A549 (cell line): ENCODE measurements at regions not wholly inside any gene's neighbourhood (a gene's known extent, or its start where the extent isn't known, plus 50 kb on each side); places are given as distances from the start of the nearest gene placed in this dataset.
"Not testable (repeated sequence)": the region's sequence is repeated elsewhere in the genome, so short reads cannot be mapped to it uniquely, and the experiment has no call there.

ENCODE experiments used
- ATAC-seq, 2 experiments: fragments of 200-7000 bp in 1 of 2; fragments of >200 bp in 1 of 2; cut with Nextera tagmentation in 1 of 2; cut with Tn5 transposase in 1 of 2; 3 replicates each; pipeline versions ENCODE4 v1.8.0 to v1.9.1; 2018 to 2020; ENCODE audit warnings: mild to moderate bottlenecking in 1 of 2, moderate library complexity in 1 of 2
- CTCF ChIA-PET: fragments of 300-600 bp; sonication (Branson Sonifier 250); formaldehyde crosslinking; extraction: SDS; loops from one replicate; lab custom pipeline; 2021; ENCODE audit warnings: antibody characterized with exemption, inconsistent platforms; lab: Yijun Ruan, JAX
- POLR2A ChIA-PET: fragments of 350-600 bp; formaldehyde crosslinking; extraction: SDS; loops from one replicate; lab custom pipeline; 2021; ENCODE audit warnings: antibody characterized with exemption, inconsistent platforms; lab: Yijun Ruan, JAX
- DNase-seq, 2 experiments: peaks; one replicate each; pipeline versions ENCODE4 v3.0.0 to v3.0.0-alpha.2; 2011 to 2016; ENCODE audit warnings: low read depth in 1 of 2, low spot score in 1 of 2
- FAIRE-seq: peaks from 2 replicates; lab custom pipeline; 2011; peaks lifted over from hg19 to GRCh38; lab: Jason Lieb, UNC
- H3K27ac ChIP-seq, 2 experiments: fragments of >200 bp; sonication (Bioruptor Twin); formaldehyde crosslinking; 3 replicates each; pipeline ENCODE4 v1.5.1; 2016 to 2017
- H3K4me1 ChIP-seq: fragments of >200 bp; sonication (Bioruptor Twin); formaldehyde crosslinking; 3 replicates; pipeline ENCODE4 v1.6.1; 2016
- H3K4me2 ChIP-seq: fragments of >200 bp; sonication (Bioruptor Twin); formaldehyde crosslinking; 3 replicates; pipeline ENCODE4 v1.6.1; 2016
- H3K4me3 ChIP-seq: fragments of >200 bp; sonication (Bioruptor Twin); formaldehyde crosslinking; 3 replicates; pipeline ENCODE4 v1.5.1; 2016
- H3K9me3 ChIP-seq: fragments of >200 bp; sonication (Bioruptor Twin); formaldehyde crosslinking; 3 replicates; pipeline ENCODE4 v1.6.1; 2016
- CBX8 ChIP-seq: fragments of 200-600 bp; sonication (generic); IDR thresholded peaks from 2 replicates; pipeline ENCODE4 v1.6.1; 2016
- CEBPB ChIP-seq, 2 experiments: fragments of >200 bp in 1 of 2; sonication (Bioruptor Twin) in 1 of 2; formaldehyde crosslinking in 1 of 2; IDR thresholded peaks; 2 replicates each; pipeline ENCODE4 v1.6.1; 2012 to 2016
- CHD4 ChIP-seq: fragments of 200-600 bp; sonication (generic); IDR thresholded peaks from 2 replicates; pipeline ENCODE4 v1.6.1; 2016; ENCODE audit warnings: antibody characterized with exemption, mild to moderate bottlenecking, borderline replicate concordance
- ESRRA ChIP-seq: fragments of 150-350 bp; IDR thresholded peaks from 2 replicates; pipeline ENCODE4 v1.6.1; 2014; ENCODE audit warnings: mild to moderate bottlenecking, low read length, borderline replicate concordance
- FOSB ChIP-seq: fragments of 250-450 bp; sonication (Bioruptor Pico); IDR thresholded peaks from 2 replicates; pipeline ENCODE4 v1.5.0; 2020; ENCODE audit warnings: mild to moderate bottlenecking, moderate library complexity
- FOXS1 ChIP-seq: fragments of 250-450 bp; sonication (Bioruptor Pico); IDR thresholded peaks from 2 replicates; pipeline ENCODE4 v1.5.0; 2020; ENCODE audit warnings: mild to moderate bottlenecking, moderate library complexity
- GATA3 ChIP-seq: IDR thresholded peaks from 2 replicates; pipeline ENCODE4 v1.6.1; 2012; ENCODE audit warnings: borderline replicate concordance
- MAFK ChIP-seq: fragments of 450-650 bp; IDR thresholded peaks from 2 replicates; pipeline ENCODE4 v1.6.1; 2014; ENCODE audit not compliant: partially characterized antibody
- MAZ ChIP-seq: fragments of 150-350 bp; IDR thresholded peaks from 2 replicates; pipeline ENCODE4 v1.6.1; 2014; ENCODE audit warnings: antibody characterized with exemption, low read depth, low read length, borderline replicate concordance
- NPAS2 ChIP-seq: fragments of 250-450 bp; sonication (Bioruptor Pico); IDR thresholded peaks from 2 replicates; pipeline ENCODE4 v1.8.0; 2022; ENCODE audit warnings: mild to moderate bottlenecking, moderate library complexity, borderline replicate concordance
- RAD21 ChIP-seq, 2 experiments: fragments of >200 bp in 1 of 2; sonication (Bioruptor Twin) in 1 of 2; formaldehyde crosslinking in 1 of 2; IDR thresholded peaks in 1 of 2; conservative IDR thresholded peaks in 1 of 2; 2 replicates in 1 of 2; 3 replicates in 1 of 2; pipeline ENCODE4 v1.6.1; 2012 to 2018; ENCODE audit warnings: inconsistent platforms in 1 of 2
- RCOR1 ChIP-seq: fragments of 150-350 bp; IDR thresholded peaks from 2 replicates; pipeline ENCODE4 v1.6.1; 2014; ENCODE audit warnings: antibody characterized with exemption, low read length, low read depth
- RNF2 ChIP-seq: fragments of 200-600 bp; sonication (generic); IDR thresholded peaks from 2 replicates; pipeline ENCODE4 v1.6.1; 2016; ENCODE audit warnings: low read depth, mild to moderate bottlenecking, antibody characterized with exemption, moderate library complexity, borderline replicate concordance
- SMC3 ChIP-seq: fragments of >200 bp; sonication (Bioruptor Twin); formaldehyde crosslinking; IDR thresholded peaks from 3 replicates; pipeline ENCODE4 v1.6.1; 2018; ENCODE audit warnings: inconsistent platforms
- SREBF2 ChIP-seq: fragments of 450-650 bp; IDR thresholded peaks from 2 replicates; pipeline ENCODE4 v1.6.1; 2014; ENCODE audit warnings: mild to moderate bottlenecking, moderate library complexity
- ZC3H11A ChIP-seq: fragments of 450-650 bp; IDR thresholded peaks from 2 replicates; pipeline ENCODE4 v1.6.1; 2014; ENCODE audit warnings: antibody characterized with exemption, mild to moderate bottlenecking
- ZFP36 ChIP-seq: fragments of 450-650 bp; IDR thresholded peaks from 2 replicates; pipeline ENCODE4 v1.6.1; 2014; ENCODE audit warnings: borderline replicate concordance; ENCODE audit not compliant: partially characterized antibody
- ZNF302 ChIP-seq: fragments of 250-450 bp; sonication (Bioruptor Pico); IDR thresholded peaks from 2 replicates; pipeline ENCODE4 v1.9.0; 2021; ENCODE audit warnings: inconsistent platforms, mild to moderate bottlenecking, moderate library complexity
- ZSCAN20 ChIP-seq: fragments of 250-450 bp; sonication (Bioruptor Pico); IDR thresholded peaks from 2 replicates; pipeline ENCODE4 v1.8.0; 2022; ENCODE audit warnings: mild to moderate bottlenecking, moderate library complexity
- WGBS: methylation state at CpG from one replicate; pipeline ENCODE4 v1.1.6; 2017; ENCODE audit errors: missing lambda C conversion rate; 5-methylcytosine and 5-hydroxymethylcytosine counted together
- TF ChIP-seq, protein P1 (sequence below): fragments of >200 bp; sonication (Bioruptor Twin); formaldehyde crosslinking; IDR thresholded peaks from 3 replicates; pipeline ENCODE4 v1.5.1; 2016
- TF ChIP-seq, protein P2 (sequence below): fragments of 250-450 bp; sonication (Bioruptor Pico); IDR thresholded peaks from 2 replicates; pipeline ENCODE4 v1.5.0; 2020; ENCODE audit warnings: low read depth, mild to moderate bottlenecking, moderate library complexity

DNA sequence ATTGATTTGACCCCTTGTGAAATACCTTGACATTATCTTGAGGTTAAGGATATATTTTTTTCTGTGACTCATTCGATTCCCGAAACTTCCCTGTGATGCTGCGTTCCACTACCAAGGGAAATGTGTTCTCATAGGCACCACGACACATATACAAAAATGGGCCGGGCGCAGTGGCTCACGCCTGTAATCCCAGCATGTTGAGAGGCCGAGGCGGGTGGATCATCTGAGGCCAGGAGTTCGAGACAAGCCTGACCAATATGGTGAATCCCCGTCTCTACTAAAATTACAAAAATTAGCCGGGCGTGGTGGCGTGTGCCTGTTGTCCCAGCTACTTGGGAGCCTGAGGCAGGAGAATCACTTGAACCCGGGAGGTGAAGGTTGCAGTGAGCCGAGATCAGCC, 188.3 kb upstream of the FAM47A start:
- CTCF ChIA-PET, H3K9me3 ChIP-seq, ATAC-seq, FAIRE-seq, H3K4me2 ChIP-seq, H3K27ac ChIP-seq, H3K4me1 ChIP-seq, DNase-seq, POLR2A ChIA-PET, H3K4me3 ChIP-seq: not testable (repeated sequence)
- 21% methylated on average over 15 of the region's 16 CpGs for WGBS

DNA sequence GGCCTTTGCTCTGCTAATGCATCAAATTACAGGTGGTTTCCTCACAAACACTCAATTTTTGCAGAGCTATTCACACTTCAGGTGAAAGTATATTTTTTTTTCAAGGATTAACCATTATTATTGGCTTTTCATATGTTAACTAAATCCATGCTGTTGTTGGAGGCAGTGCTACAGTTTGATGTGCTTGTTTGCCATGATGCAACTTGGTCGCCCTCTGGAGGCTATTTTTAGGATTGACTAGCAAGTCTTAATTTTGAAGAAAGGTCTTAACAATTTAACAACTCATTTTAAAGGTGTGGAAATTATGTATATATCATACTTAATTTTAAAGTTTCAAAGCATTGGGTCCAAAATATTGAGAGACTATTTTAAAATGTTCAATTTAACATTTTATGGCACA, 168.8 kb upstream of the FAM47A start:
- Histone ChIP-seq H3K4me3 (no peak overlapping the region), H3K27ac (no peak overlapping the region), H3K4me1 (no peaks in the 10 kb centered on the region), H3K9me3 (no peaks in the 10 kb centered on the region), H3K4me2 (no peak overlapping the region)
- POLR2A ChIA-PET: no interaction called here
- WGBS: 0% methylated on average over 1 of the region's 1 CpG
- TF ChIP-seq GATA3 (no peak), RCOR1 (no peak), SMC3 (peak; percentile 28; the same call in 2 of the 3 replicates), RNF2 (no peak), CEBPB (IDR thresholded peaks at IDR 0.05) (no peak), MAFK (no peak), RAD21 (conservative IDR thresholded peaks at IDR 0.05 in 1 of 2, IDR thresholded peaks at IDR 0.05 in 1 of 2) (peak; percentile 46 to 62; a peak in 4 of 5 replicates)
- TF ChIP-seq, protein P1, sequence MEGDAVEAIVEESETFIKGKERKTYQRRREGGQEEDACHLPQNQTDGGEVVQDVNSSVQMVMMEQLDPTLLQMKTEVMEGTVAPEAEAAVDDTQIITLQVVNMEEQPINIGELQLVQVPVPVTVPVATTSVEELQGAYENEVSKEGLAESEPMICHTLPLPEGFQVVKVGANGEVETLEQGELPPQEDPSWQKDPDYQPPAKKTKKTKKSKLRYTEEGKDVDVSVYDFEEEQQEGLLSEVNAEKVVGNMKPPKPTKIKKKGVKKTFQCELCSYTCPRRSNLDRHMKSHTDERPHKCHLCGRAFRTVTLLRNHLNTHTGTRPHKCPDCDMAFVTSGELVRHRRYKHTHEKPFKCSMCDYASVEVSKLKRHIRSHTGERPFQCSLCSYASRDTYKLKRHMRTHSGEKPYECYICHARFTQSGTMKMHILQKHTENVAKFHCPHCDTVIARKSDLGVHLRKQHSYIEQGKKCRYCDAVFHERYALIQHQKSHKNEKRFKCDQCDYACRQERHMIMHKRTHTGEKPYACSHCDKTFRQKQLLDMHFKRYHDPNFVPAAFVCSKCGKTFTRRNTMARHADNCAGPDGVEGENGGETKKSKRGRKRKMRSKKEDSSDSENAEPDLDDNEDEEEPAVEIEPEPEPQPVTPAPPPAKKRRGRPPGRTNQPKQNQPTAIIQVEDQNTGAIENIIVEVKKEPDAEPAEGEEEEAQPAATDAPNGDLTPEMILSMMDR: peak; percentile 44; the same call in 2 of the 3 replicates
- TF ChIP-seq, protein P2, sequence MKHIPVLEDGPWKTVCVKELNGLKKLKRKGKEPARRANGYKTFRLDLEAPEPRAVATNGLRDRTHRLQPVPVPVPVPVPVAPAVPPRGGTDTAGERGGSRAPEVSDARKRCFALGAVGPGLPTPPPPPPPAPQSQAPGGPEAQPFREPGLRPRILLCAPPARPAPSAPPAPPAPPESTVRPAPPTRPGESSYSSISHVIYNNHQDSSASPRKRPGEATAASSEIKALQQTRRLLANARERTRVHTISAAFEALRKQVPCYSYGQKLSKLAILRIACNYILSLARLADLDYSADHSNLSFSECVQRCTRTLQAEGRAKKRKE (CRISPR knock-in tag): no peak
- CTCF ChIA-PET: no interaction called here
- DNase-seq (peak in 1 of 2 experiments; percentile 53), FAIRE-seq (peak; percentile 72), ATAC-seq (no peak)

DNA sequence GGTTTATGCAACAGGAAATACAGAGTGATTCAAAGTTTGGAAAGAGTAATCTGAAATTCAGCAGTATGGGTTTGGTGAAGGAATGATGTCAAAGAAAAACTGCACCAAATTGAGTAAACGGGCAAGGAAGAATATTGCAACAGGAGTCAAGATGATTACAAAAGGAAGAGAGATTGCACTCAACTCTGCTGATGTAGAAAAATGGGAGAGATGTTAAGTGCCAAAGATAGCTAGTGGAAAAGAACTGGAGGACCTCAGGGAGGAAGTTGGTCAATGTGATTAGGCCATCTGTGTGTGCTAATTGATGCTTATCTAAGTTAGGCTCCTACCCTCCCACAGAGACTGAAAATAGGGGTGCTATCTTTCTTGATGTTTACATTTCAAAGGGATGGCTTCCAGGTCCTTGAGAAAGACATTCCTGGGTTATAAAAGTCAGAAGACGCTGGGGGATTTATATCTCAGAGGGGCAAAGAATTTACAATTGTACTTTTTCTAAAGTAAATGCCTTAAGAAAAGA, 167.4 kb upstream of the FAM47A start:
- DNase-seq (no peak), FAIRE-seq (no peak), ATAC-seq (no peak)
- Histone ChIP-seq H3K27ac (no peak overlapping the region), H3K9me3 (no peaks in the 10 kb centered on the region), H3K4me3 (no peak overlapping the region), H3K4me2 (no peak overlapping the region), H3K4me1 (no peaks in the 10 kb centered on the region)
- 2% methylated on average over 2 of the region's 2 CpGs for WGBS
- no peak for TF ChIP-seq FOSB (CRISPR knock-in tag)
- TF ChIP-seq ZC3H11A: no peak
- TF ChIP-seq ZSCAN20 (CRISPR knock-in tag): no peak
- no peak for TF ChIP-seq SREBF2
- TF ChIP-seq ZNF302 (CRISPR knock-in tag): no peak
- no peak for TF ChIP-seq ESRRA
- no peak for TF ChIP-seq CHD4
- TF ChIP-seq MAZ: no peak
- no peak for TF ChIP-seq ZFP36
- TF ChIP-seq RAD21 (conservative IDR thresholded peaks at IDR 0.05 in 1 of 2, IDR thresholded peaks at IDR 0.05 in 1 of 2): no peak
- TF ChIP-seq NPAS2 (CRISPR knock-in tag): no peak
- TF ChIP-seq CEBPB (IDR thresholded peaks at IDR 0.05): no peak
- TF ChIP-seq CBX8: no peak
- TF ChIP-seq FOXS1 (CRISPR knock-in tag): no peak
- CTCF ChIA-PET: no interaction called here
- POLR2A ChIA-PET: no interaction called here
